WTC11 (cell line): ENCODE measurements at regions not wholly inside any gene's neighbourhood (a gene's known extent, or its start where the extent isn't known, plus 50 kb on each side); places are given as distances from the start of the nearest gene placed in this dataset.

Experiments
- ATAC-seq: fragments of 200-7000 bp; cut with Tn5 transposase; 2 replicates; pipeline ENCODE4 v1.10.0; 2021; ENCODE audit warnings: mild to moderate bottlenecking, moderate library complexity
- CTCF ChIA-PET: fragments of 300-600 bp; sonication (Branson Sonifier 250); formaldehyde crosslinking; loops from one replicate; lab custom pipeline; 2021; ENCODE audit warnings: antibody characterized with exemption; lab: Charles Lee
- POLR2A ChIA-PET: fragments of 350-600 bp; sonication (Branson Sonifier 250); formaldehyde crosslinking; loops from one replicate; lab custom pipeline; 2021; ENCODE audit warnings: antibody characterized with exemption; lab: Charles Lee
- DNase-seq: peaks from one replicate; pipeline ENCODE4 v3.0.0; 2021; ENCODE audit warnings: low spot score
- H3K27ac Mint-ChIP-seq: 2 replicates; pipeline ENCODE4 v1.8.0; 2021; ENCODE audit warnings: mixed read lengths
- H3K27me3 Mint-ChIP-seq: 2 replicates; pipeline ENCODE4 v1.8.0; 2021; ENCODE audit warnings: low read depth, mild to moderate bottlenecking, moderate library complexity, mixed read lengths
- H3K36me3 Mint-ChIP-seq: 2 replicates; pipeline ENCODE4 v1.8.0; 2021; ENCODE audit warnings: mixed read lengths
- H3K4me1 Mint-ChIP-seq: 2 replicates; pipeline ENCODE4 v1.8.0; 2022; ENCODE audit warnings: mixed read lengths
- H3K4me3 Mint-ChIP-seq: 2 replicates; pipeline ENCODE4 v1.8.0; 2021; ENCODE audit warnings: mild to moderate bottlenecking, moderate library complexity, mixed read lengths
- H3K9me3 Mint-ChIP-seq: 2 replicates; pipeline ENCODE4 v1.8.0; 2021; ENCODE audit warnings: mixed read lengths
- ATF1 ChIP-seq: sonication (generic); formaldehyde crosslinking; IDR thresholded peaks from 2 replicates; pipeline ENCODE4 v1.8.1; 2023; ENCODE audit warnings: mild to moderate bottlenecking, moderate library complexity, missing genetic modification reagents
- GRHL2 ChIP-seq: fragments of 250-450 bp; sonication (Bioruptor Pico); IDR thresholded peaks from 2 replicates; pipeline ENCODE4 v1.8.0; 2022; ENCODE audit warnings: mild to moderate bottlenecking, moderate library complexity; ENCODE audit not compliant: insufficient replicate concordance, severe bottlenecking
- HMGA2 ChIP-seq: fragments of 250-450 bp; sonication (Bioruptor Pico); IDR thresholded peaks from 2 replicates; pipeline ENCODE4 v1.4.0; 2021; ENCODE audit warnings: mild to moderate bottlenecking, moderate library complexity
- JUN ChIP-seq: sonication (generic); formaldehyde crosslinking; IDR thresholded peaks from 2 replicates; pipeline ENCODE4 v1.8.0; 2023; ENCODE audit warnings: mild to moderate bottlenecking, missing genetic modification reagents
- NFE2L1 ChIP-seq: sonication (generic); formaldehyde crosslinking; IDR thresholded peaks from 2 replicates; pipeline ENCODE4 v1.8.1; 2023; ENCODE audit warnings: missing genetic modification reagents
- NR1H2 ChIP-seq: sonication (generic); formaldehyde crosslinking; IDR thresholded peaks from 2 replicates; pipeline ENCODE4 v1.9.0; 2021; ENCODE audit warnings: mild to moderate bottlenecking, moderate library complexity, missing genetic modification reagents
- OVOL2 ChIP-seq: fragments of 250-450 bp; sonication (Bioruptor Pico); IDR thresholded peaks from 2 replicates; pipeline ENCODE4 v1.9.0; 2021; ENCODE audit warnings: mild to moderate bottlenecking, borderline replicate concordance
- RELA ChIP-seq: sonication (generic); formaldehyde crosslinking; IDR thresholded peaks from 2 replicates; pipeline ENCODE4 v1.8.1; 2022; ENCODE audit warnings: missing genetic modification reagents, mild to moderate bottlenecking, borderline replicate concordance
- TEAD1 ChIP-seq: sonication (generic); formaldehyde crosslinking; IDR thresholded peaks from 2 replicates; pipeline ENCODE4 v1.8.0; 2022; ENCODE audit warnings: mild to moderate bottlenecking, missing genetic modification reagents
- ZBTB21 ChIP-seq: sonication (generic); formaldehyde crosslinking; IDR thresholded peaks from 2 replicates; pipeline ENCODE4 v1.8.1; 2023; ENCODE audit warnings: mild to moderate bottlenecking, missing genetic modification reagents, borderline replicate concordance
- ZNF232 ChIP-seq: sonication (generic); formaldehyde crosslinking; IDR thresholded peaks from 2 replicates; pipeline ENCODE4 v1.8.0; 2022; ENCODE audit warnings: mild to moderate bottlenecking, missing genetic modification reagents
- ZNF263 ChIP-seq: sonication (generic); formaldehyde crosslinking; IDR thresholded peaks from 2 replicates; pipeline ENCODE4 v1.8.1; 2022; ENCODE audit warnings: low read depth, mild to moderate bottlenecking, moderate library complexity, missing genetic modification reagents
- ZNF317 ChIP-seq: sonication (generic); formaldehyde crosslinking; IDR thresholded peaks from 2 replicates; pipeline ENCODE4 v1.8.1; 2023; ENCODE audit warnings: low read depth, mild to moderate bottlenecking, moderate library complexity, missing genetic modification reagents, borderline replicate concordance
- TF ChIP-seq, protein P1 (sequence below): sonication (generic); formaldehyde crosslinking; IDR thresholded peaks from 2 replicates; pipeline ENCODE4 v1.8.1; 2022; ENCODE audit warnings: missing genetic modification reagents, borderline replicate concordance
- TF ChIP-seq, protein P2 (sequence below): sonication (generic); formaldehyde crosslinking; IDR thresholded peaks from 2 replicates; pipeline ENCODE4 v1.8.0; 2022; ENCODE audit warnings: mild to moderate bottlenecking, missing genetic modification reagents
- TF ChIP-seq, protein P3 (sequence below): fragments of 250-450 bp; sonication (Bioruptor Pico); IDR thresholded peaks from 2 replicates; pipeline ENCODE4 v2.1.2; 2022; ENCODE audit warnings: mild to moderate bottlenecking, moderate library complexity
- TF ChIP-seq, protein P4 (sequence below): fragments of 250-450 bp; sonication (Bioruptor Pico); IDR thresholded peaks from 2 replicates; pipeline ENCODE4 v1.8.0; 2021; ENCODE audit warnings: mild to moderate bottlenecking
- TF ChIP-seq, protein P5 (sequence below): fragments of 250-450 bp; sonication (Bioruptor Pico); conservative IDR thresholded peaks from 2 replicates; pipeline ENCODE4 v1.9.0; 2021; ENCODE audit warnings: mild to moderate bottlenecking
- TF ChIP-seq, protein P6 (sequence below): sonication (generic); formaldehyde crosslinking; conservative IDR thresholded peaks from 2 replicates; pipeline ENCODE4 v1.8.1; 2022; ENCODE audit warnings: mild to moderate bottlenecking, missing genetic modification reagents
- TF ChIP-seq, protein P7 (sequence below): sonication (generic); formaldehyde crosslinking; IDR thresholded peaks from 2 replicates; pipeline ENCODE4 v1.8.0; 2023; ENCODE audit warnings: missing genetic modification reagents
- TF ChIP-seq, protein P8 (sequence below): fragments of 250-450 bp; sonication (Bioruptor Pico); IDR thresholded peaks from 2 replicates; pipeline ENCODE4 v1.9.0; 2021; ENCODE audit warnings: mild to moderate bottlenecking
- TF ChIP-seq, protein P9 (sequence below): sonication (generic); formaldehyde crosslinking; IDR thresholded peaks from 2 replicates; pipeline ENCODE4 v1.8.1; 2022; ENCODE audit warnings: low read depth, missing genetic modification reagents, borderline replicate concordance

DNA sequence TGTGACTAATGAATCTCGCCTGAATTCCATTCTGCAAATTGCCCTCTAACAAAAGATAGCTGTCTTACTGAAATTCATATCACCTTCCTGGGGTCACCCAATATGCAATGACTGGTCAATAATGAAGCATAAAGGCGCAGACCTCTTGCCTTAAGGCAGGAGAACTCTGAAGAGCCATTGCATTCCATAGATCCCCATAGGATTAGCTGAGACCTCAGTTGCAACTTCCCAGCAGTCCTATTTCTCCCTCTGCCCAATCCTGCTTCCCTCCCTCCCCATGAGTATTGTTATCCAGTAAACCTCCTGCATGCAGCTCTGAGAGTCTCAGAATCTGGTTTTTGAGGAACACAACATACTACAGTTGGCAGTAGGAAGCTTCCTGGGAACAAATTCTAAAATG is 396.5 kb downstream of the DCAF12L2 start (continued):
- TF ChIP-seq, protein P1, sequence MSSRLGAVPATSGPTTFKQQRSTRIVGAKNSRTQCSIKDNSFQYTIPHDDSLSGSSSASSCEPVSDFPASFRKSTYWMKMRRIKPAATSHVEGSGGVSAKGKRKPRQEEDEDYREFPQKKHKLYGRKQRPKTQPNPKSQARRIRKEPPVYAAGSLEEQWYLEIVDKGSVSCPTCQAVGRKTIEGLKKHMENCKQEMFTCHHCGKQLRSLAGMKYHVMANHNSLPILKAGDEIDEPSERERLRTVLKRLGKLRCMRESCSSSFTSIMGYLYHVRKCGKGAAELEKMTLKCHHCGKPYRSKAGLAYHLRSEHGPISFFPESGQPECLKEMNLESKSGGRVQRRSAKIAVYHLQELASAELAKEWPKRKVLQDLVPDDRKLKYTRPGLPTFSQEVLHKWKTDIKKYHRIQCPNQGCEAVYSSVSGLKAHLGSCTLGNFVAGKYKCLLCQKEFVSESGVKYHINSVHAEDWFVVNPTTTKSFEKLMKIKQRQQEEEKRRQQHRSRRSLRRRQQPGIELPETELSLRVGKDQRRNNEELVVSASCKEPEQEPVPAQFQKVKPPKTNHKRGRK = no peak
- TF ChIP-seq RELA (CRISPR knock-in tag) = no peak
- no peak for TF ChIP-seq ZBTB21 (CRISPR knock-in tag)

DNA sequence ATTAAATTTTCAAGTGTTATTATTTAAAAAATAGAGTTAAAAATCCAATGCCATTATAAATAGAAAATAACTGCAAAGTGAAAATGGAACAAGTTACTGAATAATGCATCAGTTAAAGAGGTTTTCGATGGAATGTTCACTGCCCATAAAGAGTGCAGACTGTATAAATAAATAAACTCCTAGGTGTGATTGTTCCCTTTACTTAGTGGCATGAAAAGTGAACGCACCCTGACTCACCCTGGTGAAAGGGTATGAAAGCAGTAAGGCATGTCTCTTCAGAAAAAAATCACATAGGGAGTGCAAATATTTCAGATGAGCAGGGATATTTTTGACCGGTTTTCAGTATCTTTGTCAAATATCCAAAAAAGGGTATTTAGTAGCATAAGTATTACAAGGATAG is 387.8 kb downstream of the DCAF12L2 start:
- ChIA-PET POLR2A (no interaction called here), CTCF (no interaction called here)
- Mint-ChIP-seq H3K36me3 (no peaks in the 10 kb centered on the region), H3K27ac (no peak overlapping the region), H3K9me3 (no peaks in the 10 kb centered on the region), H3K27me3 (no peaks in the 10 kb centered on the region), H3K4me3 (no peak overlapping the region), H3K4me1 (peaks cover 42% of the 10 kb centered on the region)
- TF ChIP-seq, protein P2, sequence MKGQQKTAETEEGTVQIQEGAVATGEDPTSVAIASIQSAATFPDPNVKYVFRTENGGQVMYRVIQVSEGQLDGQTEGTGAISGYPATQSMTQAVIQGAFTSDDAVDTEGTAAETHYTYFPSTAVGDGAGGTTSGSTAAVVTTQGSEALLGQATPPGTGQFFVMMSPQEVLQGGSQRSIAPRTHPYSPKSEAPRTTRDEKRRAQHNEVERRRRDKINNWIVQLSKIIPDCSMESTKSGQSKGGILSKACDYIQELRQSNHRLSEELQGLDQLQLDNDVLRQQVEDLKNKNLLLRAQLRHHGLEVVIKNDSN = no peak
- TF ChIP-seq, protein P3, sequence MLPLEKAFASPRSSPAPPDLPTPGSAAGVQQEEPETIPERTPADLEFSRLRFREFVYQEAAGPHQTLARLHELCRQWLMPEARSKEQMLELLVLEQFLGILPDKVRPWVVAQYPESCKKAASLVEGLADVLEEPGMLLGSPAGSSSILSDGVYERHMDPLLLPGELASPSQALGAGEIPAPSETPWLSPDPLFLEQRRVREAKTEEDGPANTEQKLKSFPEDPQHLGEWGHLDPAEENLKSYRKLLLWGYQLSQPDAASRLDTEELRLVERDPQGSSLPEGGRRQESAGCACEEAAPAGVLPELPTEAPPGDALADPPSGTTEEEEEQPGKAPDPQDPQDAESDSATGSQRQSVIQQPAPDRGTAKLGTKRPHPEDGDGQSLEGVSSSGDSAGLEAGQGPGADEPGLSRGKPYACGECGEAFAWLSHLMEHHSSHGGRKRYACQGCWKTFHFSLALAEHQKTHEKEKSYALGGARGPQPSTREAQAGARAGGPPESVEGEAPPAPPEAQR (CRISPR knock-in tag) = no peak
- TF ChIP-seq, protein P4, sequence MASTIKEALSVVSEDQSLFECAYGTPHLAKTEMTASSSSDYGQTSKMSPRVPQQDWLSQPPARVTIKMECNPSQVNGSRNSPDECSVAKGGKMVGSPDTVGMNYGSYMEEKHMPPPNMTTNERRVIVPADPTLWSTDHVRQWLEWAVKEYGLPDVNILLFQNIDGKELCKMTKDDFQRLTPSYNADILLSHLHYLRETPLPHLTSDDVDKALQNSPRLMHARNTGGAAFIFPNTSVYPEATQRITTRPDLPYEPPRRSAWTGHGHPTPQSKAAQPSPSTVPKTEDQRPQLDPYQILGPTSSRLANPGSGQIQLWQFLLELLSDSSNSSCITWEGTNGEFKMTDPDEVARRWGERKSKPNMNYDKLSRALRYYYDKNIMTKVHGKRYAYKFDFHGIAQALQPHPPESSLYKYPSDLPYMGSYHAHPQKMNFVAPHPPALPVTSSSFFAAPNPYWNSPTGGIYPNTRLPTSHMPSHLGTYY (CRISPR knock-in tag) = no peak
- no peak for TF ChIP-seq HMGA2 (CRISPR knock-in tag)
- TF ChIP-seq, protein P5, sequence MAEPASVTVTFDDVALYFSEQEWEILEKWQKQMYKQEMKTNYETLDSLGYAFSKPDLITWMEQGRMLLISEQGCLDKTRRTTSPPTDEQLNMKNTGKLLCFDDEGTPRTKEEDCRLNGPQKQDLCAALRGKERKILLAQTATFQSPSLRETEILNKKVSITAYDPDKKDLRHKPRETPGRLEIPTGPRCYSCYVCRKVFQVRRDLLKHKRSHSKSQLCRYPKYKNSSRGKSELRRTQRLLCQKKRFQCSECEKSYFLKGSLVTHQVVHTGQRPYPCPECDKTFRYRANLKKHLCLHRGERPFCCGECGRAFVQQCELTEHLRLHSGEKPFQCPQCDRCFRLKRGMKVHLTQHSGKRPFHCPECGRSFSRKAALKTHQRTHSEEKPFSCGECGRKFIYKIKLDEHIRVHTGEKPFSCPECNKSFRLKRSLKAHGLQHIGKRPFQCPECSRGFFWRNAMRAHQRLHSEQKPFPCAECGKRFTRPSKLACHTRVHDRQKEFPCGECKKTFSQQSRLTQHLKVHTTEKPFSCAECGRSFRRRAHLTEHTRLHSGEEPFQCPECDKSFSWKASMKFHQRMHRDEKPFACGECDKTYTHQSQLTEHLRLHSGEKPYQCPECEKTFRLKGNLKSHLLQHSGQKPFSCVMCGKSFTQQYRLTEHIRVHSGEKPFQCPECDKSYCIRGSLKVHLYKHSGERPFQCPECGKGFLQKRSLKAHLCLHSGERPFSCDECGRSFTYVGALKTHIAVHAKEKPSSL (CRISPR knock-in tag) = no peak
- TF ChIP-seq OVOL2 (CRISPR knock-in tag) = no peak
- TF ChIP-seq ZNF232 (CRISPR knock-in tag) = no peak
- TF ChIP-seq TEAD1 = no peak
- no peak for TF ChIP-seq ATF1 (CRISPR knock-in tag)
- no peak for TF ChIP-seq ZNF263
- TF ChIP-seq, protein P6, sequence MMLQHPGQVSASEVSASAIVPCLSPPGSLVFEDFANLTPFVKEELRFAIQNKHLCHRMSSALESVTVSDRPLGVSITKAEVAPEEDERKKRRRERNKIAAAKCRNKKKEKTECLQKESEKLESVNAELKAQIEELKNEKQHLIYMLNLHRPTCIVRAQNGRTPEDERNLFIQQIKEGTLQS (CRISPR knock-in tag) = no peak
- no peak for TF ChIP-seq ZNF317
- TF ChIP-seq JUN (CRISPR knock-in tag) = no peak
- TF ChIP-seq, protein P7, sequence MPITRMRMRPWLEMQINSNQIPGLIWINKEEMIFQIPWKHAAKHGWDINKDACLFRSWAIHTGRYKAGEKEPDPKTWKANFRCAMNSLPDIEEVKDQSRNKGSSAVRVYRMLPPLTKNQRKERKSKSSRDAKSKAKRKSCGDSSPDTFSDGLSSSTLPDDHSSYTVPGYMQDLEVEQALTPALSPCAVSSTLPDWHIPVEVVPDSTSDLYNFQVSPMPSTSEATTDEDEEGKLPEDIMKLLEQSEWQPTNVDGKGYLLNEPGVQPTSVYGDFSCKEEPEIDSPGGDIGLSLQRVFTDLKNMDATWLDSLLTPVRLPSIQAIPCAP (CRISPR knock-in tag) = no peak
- TF ChIP-seq, protein P8, sequence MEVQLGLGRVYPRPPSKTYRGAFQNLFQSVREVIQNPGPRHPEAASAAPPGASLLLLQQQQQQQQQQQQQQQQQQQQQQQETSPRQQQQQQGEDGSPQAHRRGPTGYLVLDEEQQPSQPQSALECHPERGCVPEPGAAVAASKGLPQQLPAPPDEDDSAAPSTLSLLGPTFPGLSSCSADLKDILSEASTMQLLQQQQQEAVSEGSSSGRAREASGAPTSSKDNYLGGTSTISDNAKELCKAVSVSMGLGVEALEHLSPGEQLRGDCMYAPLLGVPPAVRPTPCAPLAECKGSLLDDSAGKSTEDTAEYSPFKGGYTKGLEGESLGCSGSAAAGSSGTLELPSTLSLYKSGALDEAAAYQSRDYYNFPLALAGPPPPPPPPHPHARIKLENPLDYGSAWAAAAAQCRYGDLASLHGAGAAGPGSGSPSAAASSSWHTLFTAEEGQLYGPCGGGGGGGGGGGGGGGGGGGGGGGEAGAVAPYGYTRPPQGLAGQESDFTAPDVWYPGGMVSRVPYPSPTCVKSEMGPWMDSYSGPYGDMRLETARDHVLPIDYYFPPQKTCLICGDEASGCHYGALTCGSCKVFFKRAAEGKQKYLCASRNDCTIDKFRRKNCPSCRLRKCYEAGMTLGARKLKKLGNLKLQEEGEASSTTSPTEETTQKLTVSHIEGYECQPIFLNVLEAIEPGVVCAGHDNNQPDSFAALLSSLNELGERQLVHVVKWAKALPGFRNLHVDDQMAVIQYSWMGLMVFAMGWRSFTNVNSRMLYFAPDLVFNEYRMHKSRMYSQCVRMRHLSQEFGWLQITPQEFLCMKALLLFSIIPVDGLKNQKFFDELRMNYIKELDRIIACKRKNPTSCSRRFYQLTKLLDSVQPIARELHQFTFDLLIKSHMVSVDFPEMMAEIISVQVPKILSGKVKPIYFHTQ (CRISPR knock-in tag) = no peak
- TF ChIP-seq, protein P9, sequence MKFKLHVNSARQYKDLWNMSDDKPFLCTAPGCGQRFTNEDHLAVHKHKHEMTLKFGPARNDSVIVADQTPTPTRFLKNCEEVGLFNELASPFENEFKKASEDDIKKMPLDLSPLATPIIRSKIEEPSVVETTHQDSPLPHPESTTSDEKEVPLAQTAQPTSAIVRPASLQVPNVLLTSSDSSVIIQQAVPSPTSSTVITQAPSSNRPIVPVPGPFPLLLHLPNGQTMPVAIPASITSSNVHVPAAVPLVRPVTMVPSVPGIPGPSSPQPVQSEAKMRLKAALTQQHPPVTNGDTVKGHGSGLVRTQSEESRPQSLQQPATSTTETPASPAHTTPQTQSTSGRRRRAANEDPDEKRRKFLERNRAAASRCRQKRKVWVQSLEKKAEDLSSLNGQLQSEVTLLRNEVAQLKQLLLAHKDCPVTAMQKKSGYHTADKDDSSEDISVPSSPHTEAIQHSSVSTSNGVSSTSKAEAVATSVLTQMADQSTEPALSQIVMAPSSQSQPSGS (CRISPR knock-in tag) = no peak
- TF ChIP-seq NR1H2 (CRISPR knock-in tag) = no peak
- TF ChIP-seq NFE2L1 (CRISPR knock-in tag) = no peak
- TF ChIP-seq ZBTB21 (CRISPR knock-in tag) = no peak
- no peak for TF ChIP-seq GRHL2 (CRISPR knock-in tag)
- DNase-seq (no peak), ATAC-seq (no peak)
